Upper lobe of left lung (tissue), 6 donors: ENCODE measurements at regions not wholly inside any gene's neighbourhood (a gene's known extent, or its start where the extent isn't known, plus 50 kb on each side); places are given as distances from the start of the nearest gene placed in this dataset.

ENCODE experiments used
- ATAC-seq, 2 donors: fragments of 200-7000 bp; cut with Tn5 transposase; one replicate each; pipeline ENCODE4 v1.9.1; 2022; ENCODE audit warnings: mild to moderate bottlenecking in 2 of 2, moderate library complexity in 2 of 2; ENCODE audit not compliant: low FRiP score in 2 of 2
- DNase-seq, 2 donors: peaks; one replicate each; pipeline ENCODE4 v3.0.0-alpha.2; 2019 to 2020
- H3K27ac ChIP-seq, 4 donors: fragments of 200-600 bp; sonication (generic); one replicate each; pipeline ENCODE4 v1.5.1; 2016 to 2019
- H3K27me3 ChIP-seq, 4 donors: fragments of 200-600 bp; sonication (generic); one replicate each; pipeline ENCODE4 v1.5.1; 2017 to 2019
- H3K36me3 ChIP-seq, 4 donors: fragments of 200-600 bp; sonication (generic); one replicate each; pipeline ENCODE4 v1.5.1; 2016 to 2019
- H3K4me1 ChIP-seq, 4 donors: fragments of 200-600 bp; sonication (generic); one replicate each; pipeline ENCODE4 v1.5.1; 2018 to 2019
- H3K4me3 ChIP-seq, 4 donors: fragments of 200-600 bp; sonication (generic); one replicate each; pipeline ENCODE4 v1.5.1; 2017 to 2019; ENCODE audit warnings: mild to moderate bottlenecking in 2 of 4, moderate library complexity in 1 of 4
- H3K9me3 ChIP-seq, 4 donors: fragments of 200-600 bp; sonication (generic); one replicate each; pipeline ENCODE4 v1.5.1; 2018 to 2019
- CTCF ChIP-seq, 6 experiments: fragments of 450-650 bp in 4 of 6; fragments of 200-600 bp in 2 of 6; sonication (generic) in 2 of 6; IDR thresholded peaks; one replicate each; pipeline ENCODE4 v1.5.1; 2016 to 2019; ENCODE audit warnings: antibody characterized with exemption in 6 of 6
- EP300 ChIP-seq, 4 donors: sonication (generic); formaldehyde crosslinking; IDR thresholded peaks; one replicate each; pipeline ENCODE4 v1.5.1; 2017; ENCODE audit warnings: antibody characterized with exemption in 4 of 4, control low read depth in 2 of 4
- POLR2A ChIP-seq, 4 donors: fragments of 450-650 bp; IDR thresholded peaks; one replicate each; pipeline ENCODE4 v1.5.1; 2016 to 2017; ENCODE audit warnings: antibody characterized with exemption in 4 of 4, mild to moderate bottlenecking in 2 of 4
- POLR2AphosphoS5 ChIP-seq, 2 donors: sonication (generic); formaldehyde crosslinking; IDR thresholded peaks; one replicate each; pipeline ENCODE4 v1.5.1; 2017; ENCODE audit warnings: antibody characterized with exemption in 2 of 2
- WGBS, 2 donors: methylation state at CpG; one replicate each; pipeline ENCODE4 v1.1.5; 2017 to 2018; 5-methylcytosine and 5-hydroxymethylcytosine counted together
- donor health status: DM: no; HTN: no; CAD: no; lungs with moderate emphysema.
- donor health status: DM: no; HTN: yes; CAD: no; lungs with severe emphysema.

- Histone ChIP-seq H3K9me3 (no peaks in the 10 kb centered on the region), H3K36me3 (no peaks in the 10 kb centered on the region), H3K4me3 (no peak overlapping the region), H3K4me1 (no peaks in the 10 kb centered on the region), H3K27ac (no peak overlapping the region), H3K27me3 (no peaks in the 10 kb centered on the region)
- peak in 1 of 2 donors; percentile 12 for DNase-seq
- WGBS, 2 donors: 83 to 84% methylated on average over 7 of the region's 7 CpGs
- no peak for ATAC-seq
- TF ChIP-seq EP300 (IDR thresholded peaks at IDR 0.05) (no peak), CTCF (IDR thresholded peaks at IDR 0.05) (no peak), POLR2AphosphoS5 (IDR thresholded peaks at IDR 0.05) (no peak), POLR2A (IDR thresholded peaks at IDR 0.05) (no peak)
These were observed 293.7 kb upstream of the RND3 start for GRCh38 chr2:150781142-150781541.

GRCh38 chr2:150778828-150779227, 291.4 kb upstream of the RND3 start:
- Histone ChIP-seq H3K4me3 (no peak overlapping the region), H3K4me1 (no peaks in the 10 kb centered on the region), H3K27me3 (no peaks in the 10 kb centered on the region), H3K27ac (no peak overlapping the region), H3K9me3 (no peaks in the 10 kb centered on the region), H3K36me3 (no peaks in the 10 kb centered on the region)
- DNase-seq (no peak), ATAC-seq (no peak)
- no peak for TF ChIP-seq POLR2AphosphoS5 (IDR thresholded peaks at IDR 0.05)
- no peak for TF ChIP-seq POLR2A (IDR thresholded peaks at IDR 0.05)
- no peak for TF ChIP-seq CTCF (IDR thresholded peaks at IDR 0.05)
- TF ChIP-seq EP300 (IDR thresholded peaks at IDR 0.05): no peak
- 17 to 26% methylated on average over 1 of the region's 1 CpG for WGBS, 2 donors

GRCh38 chr2:150769421-150769820, 282.0 kb upstream of the RND3 start:
- H3K27me3 ChIP-seq: no peaks in the 10 kb centered on the region
- ATAC-seq: no peak
- no peaks in the 10 kb centered on the region for H3K9me3 ChIP-seq
- no peak overlapping the region for H3K4me3 ChIP-seq
- DNase-seq: no peak
- no peaks in the 10 kb centered on the region for H3K4me1 ChIP-seq
- TF ChIP-seq POLR2A (IDR thresholded peaks at IDR 0.05) (no peak), CTCF (IDR thresholded peaks at IDR 0.05) (no peak), EP300 (IDR thresholded peaks at IDR 0.05) (no peak), POLR2AphosphoS5 (IDR thresholded peaks at IDR 0.05) (no peak)
- no peaks in the 10 kb centered on the region for H3K36me3 ChIP-seq
- H3K27ac ChIP-seq: no peak overlapping the region
- 88 to 90% methylated on average over 1 of the region's 1 CpG for WGBS, 2 donors

GRCh38 chr2:150767991-150768746, 280.7 kb upstream of the RND3 start:
- ATAC-seq (no peak), DNase-seq (no peak)
- no peaks in the 10 kb centered on the region for H3K9me3 ChIP-seq
- no peaks in the 10 kb centered on the region for H3K4me1 ChIP-seq
- 75 to 79% methylated on average over 5 of the region's 5 CpGs for WGBS, 2 donors
- H3K4me3 ChIP-seq: no peak overlapping the region
- H3K27me3 ChIP-seq: no peaks in the 10 kb centered on the region
- TF ChIP-seq POLR2A (IDR thresholded peaks at IDR 0.05): no peak
- TF ChIP-seq POLR2AphosphoS5 (IDR thresholded peaks at IDR 0.05): no peak
- no peak for TF ChIP-seq CTCF (IDR thresholded peaks at IDR 0.05)
- TF ChIP-seq EP300 (IDR thresholded peaks at IDR 0.05): no peak
- no peaks in the 10 kb centered on the region for H3K36me3 ChIP-seq
- no peak overlapping the region for H3K27ac ChIP-seq

- H3K27me3 ChIP-seq: no peaks in the 10 kb centered on the region
These were observed 275.1 kb upstream of the RND3 start for GRCh38 chr2:150762571-150762970.

More at GRCh38 chr2:150762571-150762970, 275.1 kb upstream of the RND3 start:
- no peak for ATAC-seq
- Histone ChIP-seq H3K27ac (no peak overlapping the region), H3K4me3 (no peak overlapping the region), H3K9me3 (no peaks in the 10 kb centered on the region), H3K4me1 (no peaks in the 10 kb centered on the region), H3K36me3 (no peaks in the 10 kb centered on the region)
- 47 to 48% methylated on average over 2 of the region's 2 CpGs for WGBS, 2 donors
- DNase-seq: no peak
- TF ChIP-seq POLR2A (IDR thresholded peaks at IDR 0.05) (no peak), POLR2AphosphoS5 (IDR thresholded peaks at IDR 0.05) (no peak)
